ENCODE measurements at regions not wholly inside any gene's neighbourhood (a gene's known extent, or its start where the extent isn't known, plus 50 kb on each side); places are given as distances from the start of the nearest gene placed in this dataset.

DNA sequence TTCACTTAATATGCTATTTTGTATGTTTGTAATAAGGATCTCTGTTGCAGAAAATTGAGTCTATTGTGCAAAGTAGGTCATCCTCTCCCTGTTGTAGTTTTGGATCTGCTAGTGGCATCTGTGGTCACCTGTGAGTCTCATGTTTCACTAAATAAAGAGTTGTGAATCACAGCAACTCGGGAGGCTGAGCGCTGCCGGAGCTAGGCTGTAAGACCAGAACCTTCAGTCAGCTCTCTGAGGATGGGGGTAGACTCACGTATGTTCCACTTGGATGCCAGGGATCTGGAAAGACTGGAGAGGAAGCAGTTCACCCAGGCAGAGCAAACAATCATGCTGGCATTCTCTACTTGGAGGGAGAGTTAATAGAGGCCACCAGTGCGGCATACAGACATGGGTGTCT, 187.3 kb upstream of the FOXA2 start:
- no peak for DNase-seq
- no peak overlapping the region for H3K27ac ChIP-seq

DNA sequence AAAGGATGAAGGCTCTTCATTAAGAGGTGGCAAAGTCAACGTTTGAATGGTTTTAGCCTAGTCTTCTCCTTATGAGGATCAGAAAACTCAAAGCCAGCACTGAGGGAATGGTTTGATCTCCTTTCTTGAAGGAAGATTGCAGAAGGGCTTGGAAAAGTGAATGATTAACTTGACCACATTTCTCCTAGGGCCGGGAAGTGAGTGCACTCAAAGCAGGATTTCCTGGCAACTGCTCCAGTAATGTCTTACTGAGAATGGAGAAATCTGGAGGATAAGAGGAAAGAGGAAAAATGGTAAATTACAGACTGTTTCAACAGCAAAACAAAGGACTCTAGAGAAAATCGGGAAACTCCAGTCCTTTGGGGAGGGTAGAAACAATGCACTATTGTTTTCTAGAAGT, 189.0 kb upstream of the FOXA2 start:
- peaks cover 47% of the 10 kb centered on the region for H3K27me3 ChIP-seq (ENCODE audit: insufficient read depth, low read depth, severe bottlenecking)
- H3K27ac ChIP-seq: no peak overlapping the region
- no peak overlapping the region for H3K4me3 ChIP-seq (ENCODE audit: low read depth, low read length)
- TF ChIP-seq, protein P1, sequence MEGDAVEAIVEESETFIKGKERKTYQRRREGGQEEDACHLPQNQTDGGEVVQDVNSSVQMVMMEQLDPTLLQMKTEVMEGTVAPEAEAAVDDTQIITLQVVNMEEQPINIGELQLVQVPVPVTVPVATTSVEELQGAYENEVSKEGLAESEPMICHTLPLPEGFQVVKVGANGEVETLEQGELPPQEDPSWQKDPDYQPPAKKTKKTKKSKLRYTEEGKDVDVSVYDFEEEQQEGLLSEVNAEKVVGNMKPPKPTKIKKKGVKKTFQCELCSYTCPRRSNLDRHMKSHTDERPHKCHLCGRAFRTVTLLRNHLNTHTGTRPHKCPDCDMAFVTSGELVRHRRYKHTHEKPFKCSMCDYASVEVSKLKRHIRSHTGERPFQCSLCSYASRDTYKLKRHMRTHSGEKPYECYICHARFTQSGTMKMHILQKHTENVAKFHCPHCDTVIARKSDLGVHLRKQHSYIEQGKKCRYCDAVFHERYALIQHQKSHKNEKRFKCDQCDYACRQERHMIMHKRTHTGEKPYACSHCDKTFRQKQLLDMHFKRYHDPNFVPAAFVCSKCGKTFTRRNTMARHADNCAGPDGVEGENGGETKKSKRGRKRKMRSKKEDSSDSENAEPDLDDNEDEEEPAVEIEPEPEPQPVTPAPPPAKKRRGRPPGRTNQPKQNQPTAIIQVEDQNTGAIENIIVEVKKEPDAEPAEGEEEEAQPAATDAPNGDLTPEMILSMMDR (IDR thresholded peaks at IDR 0.05; ENCODE audit: low read depth, low read length): no peak
- H3K36me3 ChIP-seq: no peaks in the 10 kb centered on the region
- DNase-seq: no peak
- H3K9me3 ChIP-seq (ENCODE audit: severe bottlenecking): no peaks in the 10 kb centered on the region

More for the DNA sequence above, 187.3 kb upstream of the FOXA2 start:
- Histone ChIP-seq H3K9me3 (ENCODE audit: severe bottlenecking) (no peaks in the 10 kb centered on the region), H3K36me3 (no peaks in the 10 kb centered on the region), H3K27me3 (ENCODE audit: insufficient read depth, low read depth, severe bottlenecking) (peaks cover 59% of the 10 kb centered on the region), H3K4me3 (ENCODE audit: low read depth, low read length) (no peak overlapping the region)
- TF ChIP-seq, protein P1 (IDR thresholded peaks at IDR 0.05; ENCODE audit: low read depth, low read length): no peak

DNA sequence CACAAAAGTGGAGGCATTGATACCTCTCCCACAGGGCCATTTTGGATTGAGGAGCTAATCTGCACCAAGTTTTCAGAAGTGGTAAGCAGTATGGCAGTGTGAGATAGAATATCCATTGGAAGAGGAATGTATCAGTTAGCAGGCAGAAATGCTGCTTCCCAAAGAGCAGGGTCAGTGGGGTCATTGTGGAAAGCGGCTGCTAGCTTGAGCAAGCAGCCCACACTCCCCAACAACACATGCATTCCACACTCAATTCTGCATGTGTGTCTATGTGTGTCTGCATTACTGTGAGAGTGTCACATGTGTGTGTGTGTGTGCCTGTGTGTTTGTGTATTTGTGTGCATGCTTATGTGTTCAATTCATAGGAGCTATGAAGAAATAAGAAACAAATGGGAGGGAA, 190.9 kb upstream of the FOXA2 start:
- Histone ChIP-seq H3K9me3 (ENCODE audit: severe bottlenecking) (no peaks in the 10 kb centered on the region), H3K36me3 (no peaks in the 10 kb centered on the region), H3K4me3 (ENCODE audit: low read depth, low read length) (no peak overlapping the region), H3K27ac (no peak overlapping the region), H3K27me3 (ENCODE audit: insufficient read depth, low read depth, severe bottlenecking) (peaks cover 49% of the 10 kb centered on the region)
- TF ChIP-seq, protein P1 (IDR thresholded peaks at IDR 0.05; ENCODE audit: low read depth, low read length): no peak
- no peak for DNase-seq

- TF ChIP-seq, protein P1 (IDR thresholded peaks at IDR 0.05; ENCODE audit: low read depth, low read length): no peak
- DNase-seq: no peak
- Histone ChIP-seq H3K27me3 (ENCODE audit: insufficient read depth, low read depth, severe bottlenecking) (peaks cover 53% of the 10 kb centered on the region), H3K36me3 (no peaks in the 10 kb centered on the region), H3K27ac (no peak overlapping the region), H3K9me3 (ENCODE audit: severe bottlenecking) (no peaks in the 10 kb centered on the region), H3K4me3 (ENCODE audit: low read depth, low read length) (no peak overlapping the region)
These were observed 191.3 kb upstream of the FOXA2 start for GRCh38 chr20:22775671-22776139.

GRCh38 chr20:22776369-22776768, 192.0 kb upstream of the FOXA2 start:
- TF ChIP-seq, protein P1 (IDR thresholded peaks at IDR 0.05; ENCODE audit: low read depth, low read length): no peak
- no peaks in the 10 kb centered on the region for H3K36me3 ChIP-seq
- DNase-seq: no peak
- no peak overlapping the region for H3K4me3 ChIP-seq (ENCODE audit: low read depth, low read length)
- no peaks in the 10 kb centered on the region for H3K9me3 ChIP-seq (ENCODE audit: severe bottlenecking)
- no peak overlapping the region for H3K27ac ChIP-seq
- H3K27me3 ChIP-seq (ENCODE audit: insufficient read depth, low read depth, severe bottlenecking): peaks cover 53% of the 10 kb centered on the region

- H3K4me3 ChIP-seq (ENCODE audit: low read depth, low read length): no peak overlapping the region
- no peak for DNase-seq
- H3K27me3 ChIP-seq (ENCODE audit: insufficient read depth, low read depth, severe bottlenecking): peaks cover 40% of the 10 kb centered on the region
- no peak overlapping the region for H3K27ac ChIP-seq
- H3K9me3 ChIP-seq (ENCODE audit: severe bottlenecking): no peaks in the 10 kb centered on the region
- H3K36me3 ChIP-seq: no peaks in the 10 kb centered on the region
- TF ChIP-seq, protein P1 (IDR thresholded peaks at IDR 0.05; ENCODE audit: low read depth, low read length): no peak
These were observed 195.5 kb upstream of the FOXA2 start for GRCh38 chr20:22779878-22780277.

All from WERI-Rb-1 (cell line).